Suprapubic skin (tissue), 4 donors: ENCODE measurements at regions not wholly inside any gene's neighbourhood (a gene's known extent, or its start where the extent isn't known, plus 50 kb on each side); places are given as distances from the start of the nearest gene placed in this dataset.

Experiments used
- DNase-seq, 2 donors: peaks; one replicate each; pipeline ENCODE4 v3.0.0-alpha.2; 2019; ENCODE audit warnings: low spot score in 2 of 2
- H3K27ac ChIP-seq: fragments of 200-600 bp; sonication (generic); one replicate; pipeline ENCODE4 v1.5.1; 2019
- H3K27me3 ChIP-seq: fragments of 200-600 bp; sonication (generic); one replicate; pipeline ENCODE4 v1.5.1; 2019
- H3K36me3 ChIP-seq: fragments of 200-600 bp; sonication (generic); one replicate; pipeline ENCODE4 v1.5.1; 2019
- H3K4me1 ChIP-seq: fragments of 200-600 bp; sonication (generic); one replicate; pipeline ENCODE4 v1.5.1; 2019
- H3K4me3 ChIP-seq: fragments of 200-600 bp; sonication (generic); one replicate; pipeline ENCODE4 v1.5.1; 2019; ENCODE audit warnings: mild to moderate bottlenecking
- H3K9me3 ChIP-seq: fragments of 200-600 bp; sonication (generic); one replicate; pipeline ENCODE4 v1.5.1; 2019
- EP300 ChIP-seq: sonication (generic); formaldehyde crosslinking; IDR thresholded peaks from one replicate; pipeline ENCODE4 v1.6.1; 2017; ENCODE audit warnings: antibody characterized with exemption
- POLR2A ChIP-seq, 2 donors: fragments of 450-650 bp; IDR thresholded peaks; one replicate each; pipeline ENCODE4 v1.6.1; 2017; ENCODE audit warnings: antibody characterized with exemption in 2 of 2, mild to moderate bottlenecking in 2 of 2, moderate library complexity in 2 of 2
- POLR2AphosphoS5 ChIP-seq, 3 donors: sonication (generic); formaldehyde crosslinking; IDR thresholded peaks; one replicate each; pipeline ENCODE4 v1.6.1; 2017; ENCODE audit warnings: antibody characterized with exemption in 3 of 3
- WGBS: methylation state at CpG from one replicate; pipeline ENCODE4 v1.1.5; 2018; 5-methylcytosine and 5-hydroxymethylcytosine counted together
- TF ChIP-seq, protein P1 (sequence below), 2 donors: fragments of 200-600 bp in 1 of 2; fragments of 450-650 bp in 1 of 2; sonication (generic) in 1 of 2; IDR thresholded peaks; one replicate each; pipeline ENCODE4 v1.5.1; 2016 to 2019; ENCODE audit warnings: antibody characterized with exemption in 2 of 2, mild to moderate bottlenecking in 1 of 2, moderate library complexity in 1 of 2

- WGBS: 0% methylated on average over 1 of the region's 1 CpG
- Histone ChIP-seq H3K4me3 (no peak overlapping the region), H3K27me3 (no peaks in the 10 kb centered on the region), H3K36me3 (no peaks in the 10 kb centered on the region), H3K27ac (no peak overlapping the region), H3K4me1 (no peaks in the 10 kb centered on the region), H3K9me3 (no peaks in the 10 kb centered on the region)
- no peak for DNase-seq
- no peak for TF ChIP-seq POLR2A (IDR thresholded peaks at IDR 0.05)
- no peak for TF ChIP-seq POLR2AphosphoS5 (IDR thresholded peaks at IDR 0.05)
- TF ChIP-seq EP300: no peak
- TF ChIP-seq, protein P1, sequence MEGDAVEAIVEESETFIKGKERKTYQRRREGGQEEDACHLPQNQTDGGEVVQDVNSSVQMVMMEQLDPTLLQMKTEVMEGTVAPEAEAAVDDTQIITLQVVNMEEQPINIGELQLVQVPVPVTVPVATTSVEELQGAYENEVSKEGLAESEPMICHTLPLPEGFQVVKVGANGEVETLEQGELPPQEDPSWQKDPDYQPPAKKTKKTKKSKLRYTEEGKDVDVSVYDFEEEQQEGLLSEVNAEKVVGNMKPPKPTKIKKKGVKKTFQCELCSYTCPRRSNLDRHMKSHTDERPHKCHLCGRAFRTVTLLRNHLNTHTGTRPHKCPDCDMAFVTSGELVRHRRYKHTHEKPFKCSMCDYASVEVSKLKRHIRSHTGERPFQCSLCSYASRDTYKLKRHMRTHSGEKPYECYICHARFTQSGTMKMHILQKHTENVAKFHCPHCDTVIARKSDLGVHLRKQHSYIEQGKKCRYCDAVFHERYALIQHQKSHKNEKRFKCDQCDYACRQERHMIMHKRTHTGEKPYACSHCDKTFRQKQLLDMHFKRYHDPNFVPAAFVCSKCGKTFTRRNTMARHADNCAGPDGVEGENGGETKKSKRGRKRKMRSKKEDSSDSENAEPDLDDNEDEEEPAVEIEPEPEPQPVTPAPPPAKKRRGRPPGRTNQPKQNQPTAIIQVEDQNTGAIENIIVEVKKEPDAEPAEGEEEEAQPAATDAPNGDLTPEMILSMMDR (IDR thresholded peaks at IDR 0.05): no peak
Measured at GRCh38 chr2:23209059-23209458, 175.9 kb upstream of the KLHL29 start.

GRCh38 chr2:23211987-23212583 is 172.9 kb upstream of the KLHL29 start:
- Histone ChIP-seq H3K4me1 (no peaks in the 10 kb centered on the region), H3K27ac (no peak overlapping the region), H3K9me3 (no peaks in the 10 kb centered on the region), H3K4me3 (no peak overlapping the region), H3K36me3 (no peaks in the 10 kb centered on the region), H3K27me3 (no peaks in the 10 kb centered on the region)
- no peak for DNase-seq
- TF ChIP-seq, protein P1 (IDR thresholded peaks at IDR 0.05): no peak
- TF ChIP-seq POLR2AphosphoS5 (IDR thresholded peaks at IDR 0.05) (no peak), EP300 (no peak), POLR2A (IDR thresholded peaks at IDR 0.05) (no peak)
- WGBS: 79% methylated on average over 5 of the region's 5 CpGs

GRCh38 chr2:23213196-23213595 is 171.8 kb upstream of the KLHL29 start:
- Histone ChIP-seq H3K27me3 (no peaks in the 10 kb centered on the region), H3K4me1 (no peaks in the 10 kb centered on the region), H3K4me3 (no peak overlapping the region), H3K36me3 (no peaks in the 10 kb centered on the region), H3K27ac (no peak overlapping the region), H3K9me3 (no peaks in the 10 kb centered on the region)
- WGBS: 75% methylated on average over 7 of the region's 7 CpGs
- DNase-seq: no peak
- TF ChIP-seq POLR2AphosphoS5 (IDR thresholded peaks at IDR 0.05) (no peak), EP300 (no peak), POLR2A (IDR thresholded peaks at IDR 0.05) (no peak)
- TF ChIP-seq, protein P1 (IDR thresholded peaks at IDR 0.05): no peak

DNA sequence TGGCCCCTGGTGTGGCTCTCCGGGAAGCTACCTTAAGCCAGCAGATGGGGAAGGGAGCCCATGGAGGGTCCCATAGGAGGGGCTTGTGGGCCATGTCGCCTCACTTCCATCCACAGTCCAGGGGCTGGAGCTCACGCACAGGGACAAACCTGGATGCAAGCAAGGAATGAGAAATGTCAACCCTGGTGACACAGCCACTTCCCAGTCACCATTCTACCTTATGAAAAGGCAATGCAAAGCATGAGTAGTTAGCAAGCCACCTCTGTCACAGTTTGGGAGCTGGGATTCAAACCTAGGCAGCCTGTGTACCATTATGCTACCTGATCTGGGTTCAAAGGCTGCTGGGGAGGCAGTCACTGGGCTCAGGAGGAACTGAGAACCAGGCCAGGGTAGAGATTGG is 170.0 kb upstream of the KLHL29 start:
- no peaks in the 10 kb centered on the region for H3K27me3 ChIP-seq
- no peaks in the 10 kb centered on the region for H3K9me3 ChIP-seq
- H3K4me3 ChIP-seq: no peak overlapping the region
- TF ChIP-seq POLR2A (IDR thresholded peaks at IDR 0.05) (no peak), POLR2AphosphoS5 (IDR thresholded peaks at IDR 0.05) (no peak), EP300 (no peak)
- TF ChIP-seq, protein P1 (IDR thresholded peaks at IDR 0.05): no peak
- H3K4me1 ChIP-seq: no peaks in the 10 kb centered on the region
- WGBS: 91% methylated on average over 1 of the region's 3 CpGs
- DNase-seq: no peak
- no peaks in the 10 kb centered on the region for H3K36me3 ChIP-seq
- no peak overlapping the region for H3K27ac ChIP-seq

DNA sequence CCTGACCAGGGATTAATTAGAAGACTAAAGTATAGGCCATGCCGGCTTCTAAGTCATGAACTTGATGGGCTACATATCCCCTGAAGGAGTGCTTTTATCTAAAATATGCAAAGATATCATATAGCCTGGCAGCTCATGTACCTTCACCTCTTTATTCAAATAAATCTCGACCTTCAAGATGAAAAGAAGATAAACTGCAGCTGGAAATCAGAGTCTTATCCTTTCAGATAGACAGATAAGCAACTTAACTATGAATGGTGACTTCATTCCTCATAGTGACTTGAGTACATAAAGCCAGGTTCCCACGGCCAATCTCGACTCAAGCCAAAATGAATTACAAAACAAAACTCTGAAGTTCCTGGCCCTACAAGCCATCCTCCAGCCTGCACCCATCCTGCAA is 165.3 kb upstream of the KLHL29 start:
- WGBS: 65% methylated on average over 4 of the region's 4 CpGs
- Histone ChIP-seq H3K4me1 (no peaks in the 10 kb centered on the region), H3K9me3 (no peaks in the 10 kb centered on the region), H3K4me3 (no peak overlapping the region), H3K27me3 (no peaks in the 10 kb centered on the region), H3K36me3 (no peaks in the 10 kb centered on the region), H3K27ac (no peak overlapping the region)
- TF ChIP-seq POLR2A (IDR thresholded peaks at IDR 0.05): no peak
- TF ChIP-seq EP300: no peak
- no peak for TF ChIP-seq POLR2AphosphoS5 (IDR thresholded peaks at IDR 0.05)
- TF ChIP-seq, protein P1 (IDR thresholded peaks at IDR 0.05): no peak
- no peak for DNase-seq
